ENCODE measurements at regions not wholly inside any gene's neighbourhood (a gene's known extent, or its start where the extent isn't known, plus 50 kb on each side); places are given as distances from the start of the nearest gene placed in this dataset.
A peak's percentile ranks its signal among the peaks of the same experiment; 100 is the strongest.
"Not testable (repeated sequence)": the region's sequence is repeated elsewhere in the genome, so short reads cannot be mapped to it uniquely, and the experiment has no call there.

- no peak for DNase-seq
Observed at GRCh38 chr14:30444451-30444850, 114.5 kb upstream of the G2E3 start.

DNA sequence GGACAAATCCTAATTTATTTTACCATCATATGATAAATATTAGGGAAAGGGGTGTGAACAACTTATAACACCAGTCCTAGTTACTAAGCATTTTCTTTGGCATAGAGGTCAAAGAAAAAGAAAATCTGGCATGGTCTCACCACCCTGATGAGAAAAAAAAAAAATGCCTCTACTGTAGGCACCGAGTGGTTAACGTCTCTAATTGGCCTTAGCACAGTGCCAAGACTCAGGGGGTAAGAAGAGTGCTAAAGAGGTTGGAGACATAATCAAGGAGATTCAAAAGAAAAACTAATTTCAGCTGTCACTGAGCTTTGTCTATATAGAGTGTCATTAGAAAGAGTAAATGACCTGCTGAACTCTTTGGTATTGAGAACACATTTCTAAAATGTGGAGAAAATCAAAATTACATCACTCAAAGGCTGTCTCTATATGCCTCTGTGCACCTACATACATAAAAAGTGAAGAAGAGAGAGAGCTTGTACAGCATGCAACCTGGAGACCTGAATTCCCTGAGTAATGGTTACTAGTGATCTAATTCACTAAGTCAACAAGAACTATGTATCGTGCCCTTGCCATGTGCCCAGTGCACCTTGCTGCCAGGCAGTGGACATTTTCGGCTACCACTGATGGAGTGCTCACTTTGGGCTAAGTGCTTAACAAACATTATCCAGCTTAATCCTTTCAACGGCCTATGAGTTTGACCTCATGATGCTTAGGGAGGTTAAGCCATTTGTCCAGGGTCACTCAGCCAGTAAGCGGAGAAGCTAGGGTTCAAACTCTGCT lies 113.8 kb upstream of the G2E3 start:
- DNase-seq = no peak

DNA sequence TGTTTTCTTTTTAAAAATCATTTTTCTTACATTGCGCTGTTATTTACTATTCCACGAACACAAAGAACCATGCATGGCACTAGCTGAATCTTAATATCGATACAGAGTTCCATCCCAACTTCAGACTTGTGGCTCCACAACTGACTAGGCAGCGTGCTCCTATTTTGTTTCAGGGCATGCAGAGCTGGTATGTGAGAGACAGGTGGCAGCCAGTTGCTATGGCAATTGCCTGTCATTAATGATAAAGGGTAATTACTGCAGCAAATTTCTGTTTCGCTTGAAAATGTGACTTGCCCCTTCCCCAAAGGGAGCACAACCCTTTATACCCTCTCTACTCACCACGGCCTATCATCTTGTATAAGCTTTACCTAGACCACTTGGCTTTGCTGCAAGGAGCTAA lies 113.1 kb upstream of the G2E3 start:
- DNase-seq = no peak

GRCh38 chr14:30450631-30451545 lies 108.1 kb upstream of the G2E3 start:
- peak; percentile 1 for DNase-seq

GRCh38 chr14:30456296-30456695 lies 102.7 kb upstream of the G2E3 start:
- DNase-seq = no peak

GRCh38 chr14:30462358-30462757 lies 96.6 kb upstream of the G2E3 start:
- no peak for DNase-seq

DNA sequence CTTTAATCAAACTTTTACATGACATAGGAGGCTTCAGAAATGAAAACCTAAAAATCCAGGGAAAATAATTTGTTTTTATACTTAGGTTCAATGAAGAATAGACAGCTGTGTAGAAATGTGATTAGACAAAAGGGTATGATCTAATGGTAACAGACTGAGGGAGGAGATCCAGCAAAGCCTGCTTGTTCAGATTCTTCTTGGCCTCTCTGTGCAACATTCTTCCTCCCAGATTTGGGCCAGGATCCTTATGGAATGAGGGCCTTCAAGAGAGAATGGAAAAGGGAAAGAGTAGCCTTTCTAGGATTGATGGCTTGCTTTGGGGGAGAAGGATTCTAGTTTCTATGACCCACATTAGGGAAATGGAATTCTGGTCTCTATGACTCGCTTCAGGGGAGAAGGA lies 94.5 kb upstream of the G2E3 start:
- no peak for DNase-seq

- DNase-seq = no peak
Observed at GRCh38 chr14:30468354-30468753, 90.6 kb upstream of the G2E3 start.

DNA sequence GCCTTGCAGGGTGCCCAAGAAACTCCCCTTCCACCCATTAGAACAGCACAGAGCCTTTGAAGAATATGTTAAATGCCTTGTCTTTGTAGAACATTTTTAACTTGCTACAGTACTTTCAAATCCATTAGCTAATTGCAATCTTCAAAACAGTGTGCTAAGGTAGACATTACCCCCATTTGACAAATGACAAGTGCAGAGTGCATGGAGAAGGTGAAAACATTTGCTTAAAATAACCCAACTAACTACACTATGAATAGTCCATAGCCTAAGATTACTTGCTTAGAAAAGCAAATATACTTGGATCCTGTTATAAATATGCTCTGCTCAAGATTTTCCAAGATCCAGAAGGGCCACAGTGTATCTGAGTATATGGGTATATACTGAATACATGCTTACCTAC lies 87.0 kb upstream of the G2E3 start:
- DNase-seq = no peak

DNA sequence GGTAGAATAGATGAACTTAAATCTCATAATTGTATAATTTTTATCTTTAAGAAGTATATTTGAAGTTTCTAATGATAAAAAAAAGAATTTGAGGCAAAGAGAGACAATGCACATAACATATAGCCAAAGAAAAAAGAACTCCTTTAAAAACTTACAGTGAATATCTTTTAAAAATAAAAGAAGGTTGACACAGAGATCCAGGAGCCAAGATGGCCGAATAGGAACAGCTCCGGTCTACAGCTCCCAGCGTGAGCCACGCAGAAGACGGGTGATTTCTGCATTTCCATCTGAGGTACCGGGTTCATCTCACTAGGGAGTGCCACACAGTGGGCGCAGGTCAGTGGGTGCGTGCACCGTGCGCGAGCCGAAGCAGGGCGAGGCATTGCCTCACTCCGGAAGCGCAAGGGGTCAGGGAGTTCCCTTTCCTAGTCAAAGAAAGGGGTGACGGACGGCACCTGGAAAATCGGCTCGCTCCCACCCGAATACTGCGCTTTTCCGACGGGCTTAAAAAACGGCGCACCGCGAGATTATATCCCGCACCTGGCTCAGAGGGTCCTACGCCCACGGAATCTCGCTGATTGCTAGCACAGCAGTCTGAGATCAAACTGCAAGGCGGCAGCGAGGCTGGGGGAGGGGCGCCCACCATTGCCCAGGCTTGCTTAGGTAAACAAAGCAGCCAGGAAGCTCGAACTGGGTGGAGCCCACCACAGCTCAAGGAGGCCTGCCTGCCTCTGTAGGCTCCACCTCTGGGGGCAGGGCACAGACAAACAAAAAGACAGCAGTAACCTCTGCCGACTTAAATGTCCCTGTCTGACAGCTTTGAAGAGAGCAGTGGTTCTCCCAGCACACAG lies 84.9 kb upstream of the G2E3 start:
- DNase-seq = not testable (repeated sequence)

GRCh38 chr14:30482276-30482675 lies 76.7 kb upstream of the G2E3 start:
- DNase-seq = no peak

- no peak for DNase-seq
Observed at GRCh38 chr14:30484201-30484600, 74.8 kb upstream of the G2E3 start.

GRCh38 chr14:30484976-30485375 lies 74.0 kb upstream of the G2E3 start:
- DNase-seq = no peak

- DNase-seq = no peak
Observed at GRCh38 chr14:30496852-30497251, 62.1 kb upstream of the G2E3 start.

DNA sequence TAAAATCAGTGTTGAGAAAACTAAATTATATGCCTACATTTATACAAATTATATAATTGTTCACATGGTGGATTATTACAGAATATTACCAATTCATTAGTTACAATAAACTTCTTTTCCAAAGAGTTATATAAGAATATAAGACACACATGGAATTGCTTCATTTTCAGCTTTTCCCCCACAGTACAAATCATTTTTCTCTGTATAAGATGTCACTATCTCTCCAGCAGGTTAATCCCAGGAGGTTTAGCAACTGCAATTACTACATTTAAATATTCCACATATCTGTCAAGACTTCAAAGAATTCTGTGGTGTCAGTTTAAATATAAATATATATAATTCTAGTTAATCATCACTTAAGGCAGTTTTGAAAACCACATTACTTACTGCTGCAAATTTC lies 59.6 kb upstream of the G2E3 start:
- no peak for DNase-seq

GRCh38 chr14:30500222-30500621 lies 58.7 kb upstream of the G2E3 start:
- no peak for DNase-seq

GRCh38 chr14:30507209-30507608 lies 51.7 kb upstream of the G2E3 start:
- DNase-seq = no peak
